Caco-2 (cell line): ENCODE measurements at regions not wholly inside any gene's neighbourhood (a gene's known extent, or its start where the extent isn't known, plus 50 kb on each side); places are given as distances from the start of the nearest gene placed in this dataset.

Experiments
- BruUV-seq: library from RNA; stranded (reverse); fragments of 400-500 nt; replicated peaks from 2 replicates; lab custom pipeline; 2021; lab: Mats Ljungman, UMichigan
- CTCF ChIA-PET: fragments of 300-600 bp; sonication (Branson Sonifier 250); formaldehyde crosslinking; loops from one replicate; lab custom pipeline; 2022; ENCODE audit warnings: antibody characterized with exemption; lab: Charles Lee
- POLR2A ChIA-PET: fragments of 300-600 bp; sonication (Branson Sonifier 250); formaldehyde crosslinking; loops from one replicate; lab custom pipeline; 2022; ENCODE audit warnings: antibody characterized with exemption; lab: Charles Lee
- DNase-seq, 2 experiments: peaks; one replicate each; pipeline versions ENCODE4 v3.0.0 to v3.0.0-alpha.2; 2020 to 2022
- H3K27me3 ChIP-seq: replicated peaks from 2 replicates; pipeline ENCODE4 v1.6.0; 2011; ENCODE audit warnings: low read length; ENCODE audit not compliant: control insufficient read depth, insufficient read depth
- H3K36me3 ChIP-seq: 2 replicates; pipeline ENCODE4 v1.5.1; 2011; ENCODE audit warnings: low read length; ENCODE audit not compliant: control insufficient read depth, insufficient read depth
- H3K4me1 ChIP-seq: fragments of 250-450 bp; sonication (Bioruptor Pico); 2 replicates; pipeline ENCODE4 v1.5.1; 2020; ENCODE audit warnings: mild to moderate bottlenecking
- H3K4me3 ChIP-seq: 2 replicates; pipeline ENCODE4 v1.5.1; 2011; ENCODE audit warnings: low read depth, mild to moderate bottlenecking, control low read depth, low read length
- H3K9me3 ChIP-seq: fragments of 250-450 bp; sonication (Bioruptor Pico); 2 replicates; pipeline ENCODE4 v1.5.1; 2020; ENCODE audit warnings: mild to moderate bottlenecking, moderate library complexity
- H3K27ac Mint-ChIP-seq: one replicate; pipeline ENCODE4 v1.8.0; 2022; ENCODE audit warnings: mixed read lengths; ENCODE audit not compliant: unreplicated experiment
- H3K27me3 Mint-ChIP-seq: one replicate; pipeline ENCODE4 v1.8.0; 2022; ENCODE audit warnings: mixed read lengths; ENCODE audit not compliant: insufficient read depth, unreplicated experiment
- H3K36me3 Mint-ChIP-seq: one replicate; pipeline ENCODE4 v1.8.0; 2022; ENCODE audit warnings: mild to moderate bottlenecking, mixed read lengths; ENCODE audit not compliant: insufficient read depth, unreplicated experiment
- H3K4me1 Mint-ChIP-seq: one replicate; pipeline ENCODE4 v1.8.0; 2022; ENCODE audit warnings: low read depth, mixed read lengths; ENCODE audit not compliant: unreplicated experiment
- H3K4me3 Mint-ChIP-seq: one replicate; pipeline ENCODE4 v1.8.0; 2022; ENCODE audit warnings: mild to moderate bottlenecking, moderate library complexity, mixed read lengths; ENCODE audit not compliant: unreplicated experiment
- H3K9me3 Mint-ChIP-seq: one replicate; pipeline ENCODE4 v1.8.0; 2022; ENCODE audit warnings: mixed read lengths; ENCODE audit not compliant: unreplicated experiment
- CTCF ChIP-seq, 2 experiments: fragments of 200-600 bp in 1 of 2; IDR thresholded peaks; 1 replicate in 1 of 2; 2 replicates in 1 of 2; pipeline versions ENCODE4 v1.5.1 to v1.8.0; 2011 to 2022; ENCODE audit warnings: antibody characterized with exemption in 1 of 2, control low read depth in 1 of 2, inconsistent platforms in 1 of 2, low read depth in 1 of 2, low read length in 1 of 2, mild to moderate bottlenecking in 1 of 2, moderate library complexity in 1 of 2; ENCODE audit not compliant: insufficient read depth in 1 of 2, severe bottlenecking in 1 of 2, unreplicated experiment in 1 of 2
- intact Hi-C: fragments of 100-400 bp; cut with micrococcal nuclease; formaldehyde crosslinking; loops from one replicate; pipeline ENCODE4 v1.10.0; 2022; ENCODE audit not compliant: unreplicated experiment

- CTCF ChIA-PET, result no interaction called here
- no peak overlapping the region for H3K27ac Mint-ChIP-seq
- H3K4me3 Mint-ChIP-seq, result no peak overlapping the region
- Histone ChIP-seq H3K4me3 (no peak overlapping the region), H3K27me3 (no peaks in the 10 kb centered on the region), H3K36me3 (no peaks in the 10 kb centered on the region), H3K4me1 (peaks cover 8% of the 10 kb centered on the region; the same call in 1 of the 2 replicates), H3K9me3 (no peaks in the 10 kb centered on the region)
- peaks cover under 1% of the 10 kb centered on the region for H3K9me3 Mint-ChIP-seq
- H3K4me1 Mint-ChIP-seq, result peaks cover 6% of the 10 kb centered on the region
- no TSS peak for BruUV-seq
- H3K27me3 Mint-ChIP-seq, result no peaks in the 10 kb centered on the region
- POLR2A ChIA-PET, result no interaction called here
- no peak for TF ChIP-seq CTCF (IDR thresholded peaks at IDR 0.05; ENCODE audit: insufficient read depth in 1 of 2, low read depth in 1 of 2, low read length in 1 of 2, severe bottlenecking in 1 of 2, unreplicated experiment in 1 of 2)
- DNase-seq, result no peak
- H3K36me3 Mint-ChIP-seq, result no peaks in the 10 kb centered on the region
- intact Hi-C loops, result loop anchor here (5.0 kb wide), 1 partner anchor 101 kb away; no protein-coding TSS in a partner anchor
Measured at GRCh38 chr17:69913216-69913615, 161.8 kb upstream of the KCNJ16 start.

- H3K4me1 ChIP-seq, result peaks cover 5% of the 10 kb centered on the region; the same call in 1 of the 2 replicates
- H3K9me3 ChIP-seq, result no peaks in the 10 kb centered on the region
- Mint-ChIP-seq H3K4me1 (peaks cover 8% of the 10 kb centered on the region), H3K27me3 (no peaks in the 10 kb centered on the region), H3K36me3 (no peaks in the 10 kb centered on the region), H3K4me3 (no peak overlapping the region), H3K27ac (no peak overlapping the region), H3K9me3 (peaks cover 4% of the 10 kb centered on the region)
- no peak overlapping the region for H3K4me3 ChIP-seq
- no peak for TF ChIP-seq CTCF (IDR thresholded peaks at IDR 0.05; ENCODE audit: insufficient read depth in 1 of 2, low read depth in 1 of 2, low read length in 1 of 2, severe bottlenecking in 1 of 2, unreplicated experiment in 1 of 2)
- no TSS peak for BruUV-seq
- no peaks in the 10 kb centered on the region for H3K36me3 ChIP-seq
- POLR2A ChIA-PET, result no interaction called here
- intact Hi-C loops, result loop anchor here (5.0 kb wide), 1 partner anchor 101 kb away; no protein-coding TSS in a partner anchor
- DNase-seq, result no peak
- no peaks in the 10 kb centered on the region for H3K27me3 ChIP-seq
- CTCF ChIA-PET, result no interaction called here
Measured at GRCh38 chr17:69913616-69914015, 161.4 kb upstream of the KCNJ16 start.

- Mint-ChIP-seq H3K4me1 (peaks cover 11% of the 10 kb centered on the region), H3K27me3 (no peaks in the 10 kb centered on the region), H3K36me3 (no peaks in the 10 kb centered on the region), H3K27ac (no peak overlapping the region), H3K4me3 (no peak overlapping the region), H3K9me3 (peaks cover 13% of the 10 kb centered on the region)
- POLR2A ChIA-PET, result no interaction called here
- no peak for DNase-seq
- intact Hi-C loops, result loop anchor here (5.0 kb wide), 1 partner anchor 102 kb away; no protein-coding TSS in a partner anchor
- H3K27me3 ChIP-seq, result no peaks in the 10 kb centered on the region
- 0 out of 2 replicates have a peak, but pooled peaks cover 6% of the 10 kb centered on the region for H3K4me1 ChIP-seq
- CTCF ChIA-PET, result no interaction called here
- H3K36me3 ChIP-seq, result no peaks in the 10 kb centered on the region
- no peak overlapping the region for H3K4me3 ChIP-seq
- BruUV-seq, result no TSS peak
- H3K9me3 ChIP-seq, result no peaks in the 10 kb centered on the region
- TF ChIP-seq CTCF (IDR thresholded peaks at IDR 0.05; ENCODE audit: insufficient read depth in 1 of 2, low read depth in 1 of 2, low read length in 1 of 2, severe bottlenecking in 1 of 2, unreplicated experiment in 1 of 2), result no peak
Measured at GRCh38 chr17:69914520-69914919, 160.5 kb upstream of the KCNJ16 start.
